Gastroesophageal sphincter (tissue), 3 donors: ENCODE measurements at regions not wholly inside any gene's neighbourhood (a gene's known extent, or its start where the extent isn't known, plus 50 kb on each side); places are given as distances from the start of the nearest gene placed in this dataset.

ENCODE experiments used
- CTCF ChIP-seq, 4 experiments: fragments of 200-600 bp in 2 of 4; fragments of 450-650 bp in 2 of 4; sonication (generic) in 1 of 4; IDR thresholded peaks; one replicate each; pipeline ENCODE4 v1.5.1; 2017 to 2019; ENCODE audit warnings: antibody characterized with exemption in 4 of 4, mild to moderate bottlenecking in 2 of 4, moderate library complexity in 2 of 4
- EP300 ChIP-seq: sonication (generic); formaldehyde crosslinking; IDR thresholded peaks from one replicate; pipeline ENCODE4 v1.6.1; 2017; ENCODE audit warnings: antibody characterized with exemption, mild to moderate bottlenecking
- POLR2A ChIP-seq, 2 donors: fragments of 450-650 bp; IDR thresholded peaks; one replicate each; pipeline ENCODE4 v1.6.1; 2017; ENCODE audit warnings: antibody characterized with exemption in 2 of 2, mild to moderate bottlenecking in 2 of 2, moderate library complexity in 1 of 2

- TF ChIP-seq CTCF (IDR thresholded peaks at IDR 0.05) (no peak), POLR2A (IDR thresholded peaks at IDR 0.05) (no peak), EP300 (no peak)
Observed at GRCh38 chr17:10968007-10968406, 130.1 kb upstream of the PIRT start.
